Endothelial cell of umbilical vein (primary cell): ENCODE measurements at regions not wholly inside any gene's neighbourhood (a gene's known extent, or its start where the extent isn't known, plus 50 kb on each side); places are given as distances from the start of the nearest gene placed in this dataset.

Experiments used
- BruUV-seq: library from RNA; stranded (reverse); fragments of 400-500 nt; replicated peaks from 2 replicates; lab custom pipeline; 2021; lab: Mats Ljungman, UMichigan
- CTCF ChIA-PET: fragments of 300-600, 350-600 bp; sonication (Branson Sonifier 250); formaldehyde crosslinking; loops from one replicate; lab custom pipeline; 2021; ENCODE audit warnings: antibody characterized with exemption, inconsistent platforms; lab: Charles Lee
- POLR2A ChIA-PET: fragments of 300-600, 350-600 bp; sonication (Branson Sonifier 250); formaldehyde crosslinking; loops from one replicate; lab custom pipeline; 2021; ENCODE audit warnings: antibody characterized with exemption, inconsistent platforms; lab: Charles Lee
- DNase-seq: peaks from one replicate; pipeline ENCODE4 v3.0.0-alpha.2; 2011; ENCODE audit warnings: low read depth, low spot score
- FAIRE-seq: peaks from 2 replicates; lab custom pipeline; 2011; peaks lifted over from hg19 to GRCh38; lab: Jason Lieb, UNC
- H2AFZ ChIP-seq: 2 replicates; pipeline ENCODE4 v1.6.0; 2012; ENCODE audit warnings: low read depth, low read length, control low read depth, inconsistent platforms
- H3K27ac ChIP-seq: 2 replicates; pipeline ENCODE4 v1.5.1; 2011; ENCODE audit warnings: low read depth, mild to moderate bottlenecking, control low read depth, low read length, moderate library complexity; ENCODE audit not compliant: insufficient read depth
- H3K27me3 ChIP-seq, 2 experiments: 2 replicates each; pipeline versions ENCODE4 v1.6.0 to v1.6.1; 2011; ENCODE audit warnings: low read length in 2 of 2, mixed read lengths in 1 of 2; ENCODE audit not compliant: control insufficient read depth in 2 of 2, insufficient read depth in 2 of 2
- H3K36me3 ChIP-seq, 2 experiments: 2 replicates in 1 of 2; 3 replicates in 1 of 2; pipeline ENCODE4 v1.5.1; 2011; ENCODE audit warnings: low read length in 2 of 2, mild to moderate bottlenecking in 1 of 2, moderate library complexity in 1 of 2; ENCODE audit not compliant: control insufficient read depth in 2 of 2, insufficient read depth in 2 of 2; ENCODE audit errors: extremely low read depth in 1 of 2
- H3K4me1 ChIP-seq: 3 replicates; pipeline ENCODE4 v1.5.1; 2011; ENCODE audit warnings: mild to moderate bottlenecking, low read length; ENCODE audit not compliant: control insufficient read depth, insufficient read depth; ENCODE audit errors: extremely low read depth
- H3K4me2 ChIP-seq: 2 replicates; pipeline ENCODE4 v1.6.1; 2011; ENCODE audit warnings: low read length, control low read depth, mixed read lengths; ENCODE audit not compliant: insufficient read depth
- H3K4me3 ChIP-seq, 3 experiments: fragments of 200-600 bp in 1 of 3; sonication (generic), shearing (Covaris generic) in 1 of 3; replicated peaks in 1 of 3; 2 replicates each; pipeline ENCODE4 v1.5.1; 2011 to 2016; ENCODE audit warnings: control low read depth in 3 of 3, low read length in 3 of 3, mild to moderate bottlenecking in 2 of 3, inconsistent platforms in 1 of 3, low read depth in 1 of 3, moderate library complexity in 1 of 3; ENCODE audit not compliant: insufficient read depth in 1 of 3
- H3K79me2 ChIP-seq: 2 replicates; pipeline ENCODE4 v1.6.0; 2012; ENCODE audit warnings: low read length, inconsistent platforms; ENCODE audit not compliant: control insufficient read depth, insufficient read depth
- H3K9ac ChIP-seq: replicated peaks from 2 replicates; pipeline ENCODE3; 2011; ENCODE audit warnings: low read length, control low read depth; ENCODE audit not compliant: insufficient read depth; ENCODE audit errors: extremely low read depth
- H3K9me1 ChIP-seq: replicated peaks from 3 replicates; pipeline ENCODE4 v1.6.0; 2011; ENCODE audit warnings: mild to moderate bottlenecking, low read length; ENCODE audit not compliant: control insufficient read depth, insufficient read depth; ENCODE audit errors: extremely low read depth
- H3K9me3 ChIP-seq: replicated peaks from 2 replicates; pipeline ENCODE4 v1.5.1; 2012; ENCODE audit warnings: low read length, inconsistent platforms; ENCODE audit not compliant: control insufficient read depth, insufficient read depth
- H4K20me1 ChIP-seq: replicated peaks from 2 replicates; pipeline ENCODE3; 2011; ENCODE audit warnings: mild to moderate bottlenecking, low read length; ENCODE audit not compliant: control insufficient read depth, insufficient read depth; ENCODE audit errors: extremely low read depth
- EZH2 ChIP-seq: IDR thresholded peaks from 2 replicates; pipeline ENCODE4 v1.6.1; 2012; ENCODE audit warnings: borderline replicate concordance, low read depth, mild to moderate bottlenecking, moderate library complexity, low read length, inconsistent platforms; ENCODE audit not compliant: severe bottlenecking
- FOS ChIP-seq: IDR thresholded peaks from 2 replicates; pipeline ENCODE4 v1.6.1; 2011; ENCODE audit warnings: mild to moderate bottlenecking, low read length, moderate library complexity, borderline replicate concordance; ENCODE audit not compliant: insufficient read depth
- GATA2 ChIP-seq: IDR thresholded peaks from 2 replicates; pipeline ENCODE4 v1.7.0; 2011; ENCODE audit warnings: low read depth, mild to moderate bottlenecking, moderate library complexity, mixed read lengths, low read length; ENCODE audit not compliant: insufficient read length, insufficient read depth
- JUN ChIP-seq: IDR thresholded peaks from 2 replicates; pipeline ENCODE4 v1.6.1; 2011; ENCODE audit warnings: borderline replicate concordance, low read depth; ENCODE audit not compliant: insufficient read length, insufficient read depth
- MYC ChIP-seq: IDR thresholded peaks from one replicate; pipeline ENCODE4 v1.6.1; 2011; ENCODE audit warnings: mild to moderate bottlenecking, low read depth, low read length
- POLR2A ChIP-seq: IDR thresholded peaks from 2 replicates; pipeline ENCODE4 v1.6.1; 2012; ENCODE audit warnings: low read depth, mild to moderate bottlenecking, control low read depth, low read length
- POLR2AphosphoS5 ChIP-seq: IDR thresholded peaks from 2 replicates; pipeline ENCODE4 v1.6.1; 2012; ENCODE audit warnings: low read depth, mild to moderate bottlenecking, control low read depth, low read length, moderate library complexity; ENCODE audit not compliant: insufficient read depth
- dilution Hi-C: fragments of 300-500 bp; cut with MboI; formaldehyde crosslinking; loops from one replicate; pipeline ENCODE4 v1.15.0; 2019; ENCODE audit warnings: low sequenced_read_pairs; ENCODE audit not compliant: extremely low pct_ligation_motif_present
- intact Hi-C: fragments of 100-400 bp; cut with micrococcal nuclease; formaldehyde crosslinking; loops from one replicate; pipeline ENCODE4 v1.10.0; 2022
- TF ChIP-seq, protein P1 (sequence below): IDR thresholded peaks from 2 replicates; pipeline ENCODE4 v1.6.1; 2011; ENCODE audit not compliant: insufficient read depth, insufficient read length
- TF ChIP-seq, protein P2 (sequence below), 2 donors: IDR thresholded peaks; 1 replicate in 1 of 2; 2 replicates in 1 of 2; pipeline ENCODE4 v1.5.1; 2011; ENCODE audit warnings: low read length in 2 of 2, mild to moderate bottlenecking in 2 of 2, moderate library complexity in 2 of 2, control low read depth in 1 of 2, inconsistent platforms in 1 of 2, low read depth in 1 of 2; ENCODE audit not compliant: insufficient read depth in 1 of 2; ENCODE audit errors: extremely low read depth in 1 of 2

DNA sequence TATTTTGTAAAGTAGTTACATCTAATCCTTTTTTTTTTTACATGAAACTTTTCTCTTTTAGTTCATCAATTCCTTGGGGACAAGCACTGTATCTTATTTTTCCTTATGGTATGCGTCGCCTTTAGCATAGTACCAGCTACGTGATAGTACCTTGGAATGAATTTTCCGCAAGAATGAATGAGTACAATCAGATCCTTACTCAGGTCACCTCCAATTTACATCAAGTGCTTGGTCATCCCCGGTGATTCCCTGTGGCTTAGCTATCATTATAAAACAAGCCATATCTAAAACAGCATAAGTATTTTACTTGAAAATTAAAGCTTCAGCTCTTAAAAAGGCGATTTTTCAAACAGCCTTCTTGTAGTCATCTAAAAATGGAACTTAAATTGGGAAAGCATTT lies 680.4 kb upstream of the MAP3K7 start:
- Histone ChIP-seq H3K27me3 (no peaks in the 10 kb centered on the region), H2AFZ (no peak overlapping the region), H3K27ac (no peak overlapping the region), H3K79me2 (no peaks in the 10 kb centered on the region), H4K20me1 (no peaks in the 10 kb centered on the region), H3K9ac (no peak overlapping the region), H3K4me1 (no peaks in the 10 kb centered on the region), H3K9me3 (no peaks in the 10 kb centered on the region), H3K4me2 (no peak overlapping the region), H3K36me3 (no peaks in the 10 kb centered on the region), H3K4me3 (no peak overlapping the region), H3K9me1 (no peaks in the 10 kb centered on the region)
- intact Hi-C loops (no loop called here), dilution Hi-C loops (no loop called here)
- ChIA-PET POLR2A (no interaction called here), CTCF (no interaction called here)
- TF ChIP-seq POLR2A (no peak), FOS (no peak), JUN (no peak)
- TF ChIP-seq, protein P1, sequence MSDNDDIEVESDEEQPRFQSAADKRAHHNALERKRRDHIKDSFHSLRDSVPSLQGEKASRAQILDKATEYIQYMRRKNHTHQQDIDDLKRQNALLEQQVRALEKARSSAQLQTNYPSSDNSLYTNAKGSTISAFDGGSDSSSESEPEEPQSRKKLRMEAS = no peak
- no peak for DNase-seq
- FAIRE-seq = no peak
- no TSS peak for BruUV-seq

DNA sequence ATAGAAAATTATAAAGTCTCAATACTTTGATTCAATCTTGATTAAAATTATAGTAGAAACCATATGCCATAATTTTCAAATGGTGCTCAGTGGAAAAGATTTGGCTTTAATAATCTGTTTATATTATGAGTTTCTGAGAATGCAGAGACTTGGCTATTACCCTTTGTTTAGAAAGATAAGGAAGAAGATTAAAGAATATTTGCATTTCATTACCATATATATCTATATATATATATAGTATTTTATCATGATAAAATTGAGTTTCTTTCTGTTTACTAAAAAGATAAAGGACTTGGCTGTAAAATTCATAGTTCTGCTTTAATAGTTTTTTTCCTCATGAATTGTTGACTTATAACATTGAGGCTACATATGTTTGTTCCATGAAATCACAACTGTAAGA lies 679.3 kb upstream of the MAP3K7 start:
- Histone ChIP-seq H3K36me3 (no peaks in the 10 kb centered on the region), H3K79me2 (no peaks in the 10 kb centered on the region), H3K27me3 (no peaks in the 10 kb centered on the region), H2AFZ (no peak overlapping the region), H3K9ac (no peak overlapping the region), H3K4me2 (no peak overlapping the region), H3K4me1 (no peaks in the 10 kb centered on the region), H3K27ac (no peak overlapping the region), H3K9me3 (no peaks in the 10 kb centered on the region), H3K9me1 (no peaks in the 10 kb centered on the region), H3K4me3 (no peak overlapping the region), H4K20me1 (no peaks in the 10 kb centered on the region)
- CTCF ChIA-PET = no interaction called here
- TF ChIP-seq, protein P2, sequence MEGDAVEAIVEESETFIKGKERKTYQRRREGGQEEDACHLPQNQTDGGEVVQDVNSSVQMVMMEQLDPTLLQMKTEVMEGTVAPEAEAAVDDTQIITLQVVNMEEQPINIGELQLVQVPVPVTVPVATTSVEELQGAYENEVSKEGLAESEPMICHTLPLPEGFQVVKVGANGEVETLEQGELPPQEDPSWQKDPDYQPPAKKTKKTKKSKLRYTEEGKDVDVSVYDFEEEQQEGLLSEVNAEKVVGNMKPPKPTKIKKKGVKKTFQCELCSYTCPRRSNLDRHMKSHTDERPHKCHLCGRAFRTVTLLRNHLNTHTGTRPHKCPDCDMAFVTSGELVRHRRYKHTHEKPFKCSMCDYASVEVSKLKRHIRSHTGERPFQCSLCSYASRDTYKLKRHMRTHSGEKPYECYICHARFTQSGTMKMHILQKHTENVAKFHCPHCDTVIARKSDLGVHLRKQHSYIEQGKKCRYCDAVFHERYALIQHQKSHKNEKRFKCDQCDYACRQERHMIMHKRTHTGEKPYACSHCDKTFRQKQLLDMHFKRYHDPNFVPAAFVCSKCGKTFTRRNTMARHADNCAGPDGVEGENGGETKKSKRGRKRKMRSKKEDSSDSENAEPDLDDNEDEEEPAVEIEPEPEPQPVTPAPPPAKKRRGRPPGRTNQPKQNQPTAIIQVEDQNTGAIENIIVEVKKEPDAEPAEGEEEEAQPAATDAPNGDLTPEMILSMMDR (IDR thresholded peaks at IDR 0.05; ENCODE audit: extremely low read depth in 1 of 2, insufficient read depth in 1 of 2, low read depth in 1 of 2, low read length in 2 of 2) = no peak
- TF ChIP-seq FOS (no peak), POLR2AphosphoS5 (no peak), EZH2 (no peak), MYC (no peak), JUN (no peak), POLR2A (no peak), GATA2 (no peak)
- TF ChIP-seq, protein P1 = no peak
- DNase-seq (no peak), FAIRE-seq (no peak)
- dilution Hi-C loops = no loop called here
- BruUV-seq = no TSS peak
- intact Hi-C loops = no loop called here
- POLR2A ChIA-PET = no interaction called here
